ENCODE measurements at regions not wholly inside any gene's neighbourhood (a gene's known extent, or its start where the extent isn't known, plus 50 kb on each side); places are given as distances from the start of the nearest gene placed in this dataset.

DNA sequence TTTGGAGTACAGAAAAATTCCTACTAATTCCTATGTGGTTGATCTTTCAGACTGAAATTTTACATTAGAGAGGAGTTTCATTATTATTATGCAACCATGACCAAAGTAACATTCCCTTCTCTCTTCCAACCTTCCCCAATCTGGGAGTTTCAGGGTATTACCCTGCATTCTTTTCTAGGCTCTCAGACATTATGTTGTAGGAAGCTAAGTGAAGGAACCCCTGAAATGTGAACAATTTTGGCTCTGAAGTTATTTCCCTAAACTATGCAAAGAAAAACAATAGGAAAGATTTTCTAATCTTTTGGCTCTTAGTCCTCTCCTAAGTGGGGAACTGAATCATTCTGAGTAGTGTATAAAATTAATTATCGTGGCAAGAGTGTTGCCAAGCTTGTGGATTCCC lies 63.3 kb upstream of the ZFAND5 start:
- DNase-seq: no peak
- Histone ChIP-seq H3K27ac (ENCODE audit: low read length) (no peak overlapping the region), H3K9me2 (replicated peaks; ENCODE audit: low read length) (no peaks in the 10 kb centered on the region), H3K9ac (ENCODE audit: low read length) (no peak overlapping the region), H4K20me1 (ENCODE audit: low read length) (no peaks in the 10 kb centered on the region), H3K27me3 (ENCODE audit: low read length) (no peaks in the 10 kb centered on the region), H3K36me3 (ENCODE audit: low read depth, low read length) (no peaks in the 10 kb centered on the region), H3K4me1 (ENCODE audit: insufficient read depth, low read length) (no peaks in the 10 kb centered on the region), H3K9me3 (ENCODE audit: low read length) (no peaks in the 10 kb centered on the region), H3F3A (ENCODE audit: low read length, unreplicated experiment) (no peaks in the 10 kb centered on the region), H3K4me3 (ENCODE audit: low read length) (no peak overlapping the region), H3K79me2 (ENCODE audit: low read length) (no peaks in the 10 kb centered on the region), H2AFZ (ENCODE audit: low read length) (no peak overlapping the region), H3K4me2 (ENCODE audit: low read length) (no peak overlapping the region)
- TF ChIP-seq, protein P1, sequence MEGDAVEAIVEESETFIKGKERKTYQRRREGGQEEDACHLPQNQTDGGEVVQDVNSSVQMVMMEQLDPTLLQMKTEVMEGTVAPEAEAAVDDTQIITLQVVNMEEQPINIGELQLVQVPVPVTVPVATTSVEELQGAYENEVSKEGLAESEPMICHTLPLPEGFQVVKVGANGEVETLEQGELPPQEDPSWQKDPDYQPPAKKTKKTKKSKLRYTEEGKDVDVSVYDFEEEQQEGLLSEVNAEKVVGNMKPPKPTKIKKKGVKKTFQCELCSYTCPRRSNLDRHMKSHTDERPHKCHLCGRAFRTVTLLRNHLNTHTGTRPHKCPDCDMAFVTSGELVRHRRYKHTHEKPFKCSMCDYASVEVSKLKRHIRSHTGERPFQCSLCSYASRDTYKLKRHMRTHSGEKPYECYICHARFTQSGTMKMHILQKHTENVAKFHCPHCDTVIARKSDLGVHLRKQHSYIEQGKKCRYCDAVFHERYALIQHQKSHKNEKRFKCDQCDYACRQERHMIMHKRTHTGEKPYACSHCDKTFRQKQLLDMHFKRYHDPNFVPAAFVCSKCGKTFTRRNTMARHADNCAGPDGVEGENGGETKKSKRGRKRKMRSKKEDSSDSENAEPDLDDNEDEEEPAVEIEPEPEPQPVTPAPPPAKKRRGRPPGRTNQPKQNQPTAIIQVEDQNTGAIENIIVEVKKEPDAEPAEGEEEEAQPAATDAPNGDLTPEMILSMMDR (conservative IDR thresholded peaks at IDR 0.05; ENCODE audit: low read depth, low read length): no peak
- no peak for TF ChIP-seq EZH2phosphoT487 (IDR thresholded peaks at IDR 0.05; ENCODE audit: borderline replicate concordance, low read length)
- TF ChIP-seq EZH2 (IDR thresholded peaks at IDR 0.05; ENCODE audit: low read length, unreplicated experiment): no peak
- no peak for ATAC-seq
- no TSS peak for BruUV-seq (replicated peaks)
- POLR2A ChIA-PET (ENCODE audit: unreplicated experiment): no interaction called here
- CTCF ChIA-PET: no interaction called here
- intact Hi-C loops (cut with micrococcal nuclease): no loop called here

DNA sequence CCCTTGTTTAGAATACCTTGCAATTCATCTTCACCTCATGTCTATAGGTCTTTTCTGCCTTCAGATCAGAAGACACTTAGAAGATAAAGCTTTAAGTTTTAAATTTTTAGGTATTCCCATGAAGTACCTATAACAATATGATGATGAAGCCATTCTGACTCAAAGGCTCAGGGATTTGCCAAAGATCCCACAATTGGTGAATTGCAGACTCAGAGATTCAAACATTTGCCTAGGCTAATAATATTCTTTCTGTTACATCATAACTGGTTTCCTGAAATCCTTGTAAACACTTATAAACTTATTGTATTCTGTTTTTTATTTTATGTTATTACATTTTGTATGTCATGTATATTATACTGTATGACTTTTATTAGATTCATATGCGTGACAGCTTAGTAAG lies 62.8 kb upstream of the ZFAND5 start:
- intact Hi-C loops (cut with micrococcal nuclease): no loop called here
- DNase-seq (no peak), ATAC-seq (no peak)
- Histone ChIP-seq H3K4me1 (ENCODE audit: insufficient read depth, low read length) (no peaks in the 10 kb centered on the region), H3K4me2 (ENCODE audit: low read length) (no peak overlapping the region), H3K9me3 (ENCODE audit: low read length) (no peaks in the 10 kb centered on the region), H3K27me3 (ENCODE audit: low read length) (no peaks in the 10 kb centered on the region), H3K36me3 (ENCODE audit: low read depth, low read length) (no peaks in the 10 kb centered on the region), H3K4me3 (ENCODE audit: low read length) (no peak overlapping the region), H3K9me2 (replicated peaks; ENCODE audit: low read length) (no peaks in the 10 kb centered on the region), H4K20me1 (ENCODE audit: low read length) (no peaks in the 10 kb centered on the region), H3K9ac (ENCODE audit: low read length) (no peak overlapping the region), H3K79me2 (ENCODE audit: low read length) (no peaks in the 10 kb centered on the region), H3K27ac (ENCODE audit: low read length) (no peak overlapping the region), H3F3A (ENCODE audit: low read length, unreplicated experiment) (no peaks in the 10 kb centered on the region), H2AFZ (ENCODE audit: low read length) (no peak overlapping the region)
- TF ChIP-seq EZH2phosphoT487 (IDR thresholded peaks at IDR 0.05; ENCODE audit: borderline replicate concordance, low read length) (no peak), EZH2 (IDR thresholded peaks at IDR 0.05; ENCODE audit: low read length, unreplicated experiment) (no peak)
- TF ChIP-seq, protein P1 (conservative IDR thresholded peaks at IDR 0.05; ENCODE audit: low read depth, low read length): no peak
- CTCF ChIA-PET: no interaction called here
- POLR2A ChIA-PET (ENCODE audit: unreplicated experiment): no interaction called here
- BruUV-seq (replicated peaks): no TSS peak

DNA sequence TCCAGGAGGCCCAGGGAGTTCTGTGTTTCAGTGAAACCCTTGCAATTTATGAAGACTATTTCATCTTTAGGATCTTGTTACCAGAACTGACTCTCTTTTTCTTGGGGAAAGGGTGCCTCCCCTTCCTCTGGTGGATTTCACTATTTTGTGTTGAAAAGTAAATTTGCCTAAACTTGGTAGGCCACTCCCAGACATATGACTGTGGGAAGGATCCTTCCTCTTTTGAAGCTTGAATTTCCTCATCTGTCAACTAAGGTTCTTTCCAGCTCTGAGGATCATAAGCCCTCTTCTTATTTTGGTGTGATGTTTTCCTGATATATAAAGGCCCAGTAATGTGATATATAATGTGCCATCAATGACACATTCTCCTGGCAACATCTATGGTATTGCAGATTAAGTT lies 59.1 kb upstream of the ZFAND5 start:
- intact Hi-C loops (cut with micrococcal nuclease): no loop called here
- no peaks in the 10 kb centered on the region for H3K27me3 ChIP-seq (ENCODE audit: low read length)
- H3K4me2 ChIP-seq (ENCODE audit: low read length): no peak overlapping the region
- TF ChIP-seq, protein P1 (conservative IDR thresholded peaks at IDR 0.05; ENCODE audit: low read depth, low read length): no peak
- TF ChIP-seq EZH2 (IDR thresholded peaks at IDR 0.05; ENCODE audit: low read length, unreplicated experiment) (no peak), EZH2phosphoT487 (IDR thresholded peaks at IDR 0.05; ENCODE audit: borderline replicate concordance, low read length) (no peak)
- no peak overlapping the region for H3K4me3 ChIP-seq (ENCODE audit: low read length)
- no peaks in the 10 kb centered on the region for H3K4me1 ChIP-seq (ENCODE audit: insufficient read depth, low read length)
- H3K79me2 ChIP-seq (ENCODE audit: low read length): no peaks in the 10 kb centered on the region
- ChIA-PET POLR2A (ENCODE audit: unreplicated experiment) (no interaction called here), CTCF (no interaction called here)
- H4K20me1 ChIP-seq (ENCODE audit: low read length): no peaks in the 10 kb centered on the region
- no peak overlapping the region for H3K27ac ChIP-seq (ENCODE audit: low read length)
- BruUV-seq (replicated peaks): no TSS peak
- no peak for DNase-seq
- no peak overlapping the region for H2AFZ ChIP-seq (ENCODE audit: low read length)
- no peak overlapping the region for H3K9ac ChIP-seq (ENCODE audit: low read length)
- no peaks in the 10 kb centered on the region for H3F3A ChIP-seq (ENCODE audit: low read length, unreplicated experiment)
- no peaks in the 10 kb centered on the region for H3K9me3 ChIP-seq (ENCODE audit: low read length)
- no peaks in the 10 kb centered on the region for H3K36me3 ChIP-seq (ENCODE audit: low read depth, low read length)
- no peaks in the 10 kb centered on the region for H3K9me2 ChIP-seq (replicated peaks; ENCODE audit: low read length)
- ATAC-seq: no peak

Data from PC-3 (cell line).